ENCODE measurements at regions not wholly inside any gene's neighbourhood (a gene's known extent, or its start where the extent isn't known, plus 50 kb on each side); places are given as distances from the start of the nearest gene placed in this dataset.

DNA sequence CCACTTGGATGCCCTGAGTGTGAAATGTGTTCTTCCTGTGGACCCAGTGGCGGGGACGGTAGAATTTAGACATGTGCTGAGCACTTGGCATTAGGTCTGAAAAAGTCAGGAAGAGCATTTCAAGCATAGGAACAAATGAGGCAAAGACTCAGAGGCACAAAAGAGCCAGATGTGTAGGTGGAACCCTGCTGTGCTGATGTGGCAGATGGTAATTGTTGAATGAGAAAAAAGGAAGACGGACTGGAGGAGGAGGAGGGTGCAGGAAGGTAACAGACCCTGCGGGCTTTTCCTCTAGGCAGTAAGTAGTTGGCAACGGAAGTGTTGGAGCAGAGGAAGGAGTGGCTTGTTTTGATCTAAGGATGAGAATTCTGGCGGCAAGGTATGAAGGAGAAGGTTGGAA, 985.8 kb downstream of the TBC1D22A start:
- no peaks in the 10 kb centered on the region for H3K36me3 ChIP-seq (ENCODE audit: low read length)
- no peak overlapping the region for H3K9ac ChIP-seq (ENCODE audit: low read length)
- H4K20me1 ChIP-seq (ENCODE audit: low read depth, low read length), result no peaks in the 10 kb centered on the region
- no peaks in the 10 kb centered on the region for H3K27me3 ChIP-seq (ENCODE audit: low read length)
- H3K4me2 ChIP-seq (ENCODE audit: low read depth, low read length, poor library complexity, severe bottlenecking), result no peak overlapping the region
- no peak for TF ChIP-seq EZH2phosphoT487 (conservative IDR thresholded peaks at IDR 0.05; ENCODE audit: low read length)
- TF ChIP-seq, protein P1, sequence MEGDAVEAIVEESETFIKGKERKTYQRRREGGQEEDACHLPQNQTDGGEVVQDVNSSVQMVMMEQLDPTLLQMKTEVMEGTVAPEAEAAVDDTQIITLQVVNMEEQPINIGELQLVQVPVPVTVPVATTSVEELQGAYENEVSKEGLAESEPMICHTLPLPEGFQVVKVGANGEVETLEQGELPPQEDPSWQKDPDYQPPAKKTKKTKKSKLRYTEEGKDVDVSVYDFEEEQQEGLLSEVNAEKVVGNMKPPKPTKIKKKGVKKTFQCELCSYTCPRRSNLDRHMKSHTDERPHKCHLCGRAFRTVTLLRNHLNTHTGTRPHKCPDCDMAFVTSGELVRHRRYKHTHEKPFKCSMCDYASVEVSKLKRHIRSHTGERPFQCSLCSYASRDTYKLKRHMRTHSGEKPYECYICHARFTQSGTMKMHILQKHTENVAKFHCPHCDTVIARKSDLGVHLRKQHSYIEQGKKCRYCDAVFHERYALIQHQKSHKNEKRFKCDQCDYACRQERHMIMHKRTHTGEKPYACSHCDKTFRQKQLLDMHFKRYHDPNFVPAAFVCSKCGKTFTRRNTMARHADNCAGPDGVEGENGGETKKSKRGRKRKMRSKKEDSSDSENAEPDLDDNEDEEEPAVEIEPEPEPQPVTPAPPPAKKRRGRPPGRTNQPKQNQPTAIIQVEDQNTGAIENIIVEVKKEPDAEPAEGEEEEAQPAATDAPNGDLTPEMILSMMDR (IDR thresholded peaks at IDR 0.05; ENCODE audit: insufficient read depth, low read length, poor library complexity, severe bottlenecking), result no peak
- H3F3A ChIP-seq (ENCODE audit: insufficient read depth), result no peaks in the 10 kb centered on the region
- no peak overlapping the region for H3K27ac ChIP-seq (ENCODE audit: low read depth, low read length)
- no peaks in the 10 kb centered on the region for H3K9me2 ChIP-seq (replicated peaks; ENCODE audit: insufficient read depth, low read length)
- H3K4me3 ChIP-seq (ENCODE audit: insufficient read depth, low read length, poor library complexity, severe bottlenecking), result no peak overlapping the region
- no peak overlapping the region for H2AFZ ChIP-seq (ENCODE audit: low read depth, low read length, severe bottlenecking)
- no peaks in the 10 kb centered on the region for H3K9me3 ChIP-seq (ENCODE audit: insufficient read depth, low read length)
- H3K79me2 ChIP-seq (ENCODE audit: insufficient read depth, low read length), result no peaks in the 10 kb centered on the region

DNA sequence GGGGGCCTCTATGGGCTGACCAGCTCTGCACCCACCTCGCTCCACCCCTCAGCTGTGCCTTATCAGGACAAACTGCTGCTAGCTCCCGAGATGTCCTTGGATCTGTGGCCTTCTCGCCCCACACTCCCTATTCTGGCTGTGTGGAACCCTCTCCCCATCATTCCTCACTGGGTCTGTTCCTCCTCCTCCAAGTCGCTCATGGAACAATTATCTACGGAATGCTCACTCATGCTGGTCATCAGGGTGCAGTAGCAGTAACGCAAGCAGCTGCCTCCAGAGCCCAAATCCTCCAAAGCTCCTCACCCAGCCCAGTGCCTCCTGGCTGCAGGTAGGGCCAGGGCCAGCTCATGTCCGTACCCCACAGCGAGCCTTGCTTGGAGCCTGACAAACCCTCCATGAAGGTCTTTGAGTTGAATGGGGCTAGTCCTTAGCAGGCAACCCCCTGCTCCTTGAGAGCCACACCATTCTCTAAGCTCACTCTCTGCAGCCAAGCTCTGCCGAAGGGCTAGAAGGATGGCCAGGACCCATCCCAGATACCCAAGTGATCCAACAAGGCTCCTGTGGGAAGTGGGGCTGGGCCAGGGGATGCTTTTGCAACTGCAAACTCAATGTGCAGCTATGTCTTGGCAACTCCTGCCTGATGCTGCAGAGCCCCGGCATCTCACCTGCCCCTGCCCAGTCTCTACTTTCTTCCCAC, 977.8 kb downstream of the TBC1D22A start:
- no peaks in the 10 kb centered on the region for H3K27me3 ChIP-seq (ENCODE audit: low read length)
- H3F3A ChIP-seq (ENCODE audit: insufficient read depth), result no peaks in the 10 kb centered on the region
- no peaks in the 10 kb centered on the region for H3K9me3 ChIP-seq (ENCODE audit: insufficient read depth, low read length)
- H3K9me2 ChIP-seq (replicated peaks; ENCODE audit: insufficient read depth, low read length), result no peaks in the 10 kb centered on the region
- no peaks in the 10 kb centered on the region for H4K20me1 ChIP-seq (ENCODE audit: low read depth, low read length)
- H3K4me3 ChIP-seq (ENCODE audit: insufficient read depth, low read length, poor library complexity, severe bottlenecking), result no peak overlapping the region
- H3K27ac ChIP-seq (ENCODE audit: low read depth, low read length), result no peak overlapping the region
- TF ChIP-seq EZH2phosphoT487 (conservative IDR thresholded peaks at IDR 0.05; ENCODE audit: low read length), result no peak
- TF ChIP-seq, protein P1 (IDR thresholded peaks at IDR 0.05; ENCODE audit: insufficient read depth, low read length, poor library complexity, severe bottlenecking), result no peak
- no peak overlapping the region for H2AFZ ChIP-seq (ENCODE audit: low read depth, low read length, severe bottlenecking)
- H3K79me2 ChIP-seq (ENCODE audit: insufficient read depth, low read length), result no peaks in the 10 kb centered on the region
- H3K36me3 ChIP-seq (ENCODE audit: low read length), result no peaks in the 10 kb centered on the region
- H3K9ac ChIP-seq (ENCODE audit: low read length), result no peak overlapping the region
- no peak overlapping the region for H3K4me2 ChIP-seq (ENCODE audit: low read depth, low read length, poor library complexity, severe bottlenecking)

DNA sequence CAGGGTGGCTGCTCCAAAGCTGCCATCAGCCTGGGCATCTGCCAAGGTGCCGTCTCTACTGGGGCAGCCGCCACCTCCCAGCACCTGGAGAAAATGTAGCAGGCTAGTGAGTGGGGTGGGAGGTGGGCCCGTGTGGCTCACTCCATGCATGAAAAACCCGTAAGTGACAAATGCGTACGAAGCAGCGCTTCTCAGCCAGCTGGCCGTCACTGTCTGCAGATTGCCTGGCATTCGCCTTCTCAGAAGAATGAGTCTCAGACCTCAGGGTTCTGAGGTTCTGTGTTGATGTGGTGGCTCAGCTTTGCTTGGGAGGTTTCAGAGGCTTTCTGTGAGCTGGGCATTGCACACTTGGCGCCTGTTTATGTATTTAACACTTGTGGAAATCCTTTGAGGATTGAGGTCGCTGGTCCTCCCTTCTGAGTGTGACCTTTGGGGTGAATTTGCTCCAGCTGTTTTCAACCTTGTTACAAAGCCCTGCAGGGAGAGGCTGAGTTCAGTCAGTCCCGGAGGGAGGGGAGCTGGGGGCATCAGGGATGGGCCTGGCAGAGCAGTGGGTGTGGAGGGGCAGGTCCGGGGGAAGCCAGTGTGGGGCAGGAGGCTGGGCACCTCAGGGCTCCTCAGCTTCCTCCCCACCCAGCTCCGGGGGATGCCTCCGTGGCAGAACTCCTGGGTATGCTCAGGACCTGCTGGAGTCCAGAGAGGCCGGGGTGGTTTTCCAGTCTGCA, 977.0 kb downstream of the TBC1D22A start:
- no peak overlapping the region for H3K4me3 ChIP-seq (ENCODE audit: insufficient read depth, low read length, poor library complexity, severe bottlenecking)
- H3K36me3 ChIP-seq (ENCODE audit: low read length), result no peaks in the 10 kb centered on the region
- H3K9me2 ChIP-seq (replicated peaks; ENCODE audit: insufficient read depth, low read length), result no peaks in the 10 kb centered on the region
- no peak for TF ChIP-seq EZH2phosphoT487 (conservative IDR thresholded peaks at IDR 0.05; ENCODE audit: low read length)
- TF ChIP-seq, protein P1 (IDR thresholded peaks at IDR 0.05; ENCODE audit: insufficient read depth, low read length, poor library complexity, severe bottlenecking), result no peak
- H3K9ac ChIP-seq (ENCODE audit: low read length), result no peak overlapping the region
- H4K20me1 ChIP-seq (ENCODE audit: low read depth, low read length), result no peaks in the 10 kb centered on the region
- H3K27me3 ChIP-seq (ENCODE audit: low read length), result no peaks in the 10 kb centered on the region
- no peaks in the 10 kb centered on the region for H3F3A ChIP-seq (ENCODE audit: insufficient read depth)
- H3K79me2 ChIP-seq (ENCODE audit: insufficient read depth, low read length), result no peaks in the 10 kb centered on the region
- no peaks in the 10 kb centered on the region for H3K9me3 ChIP-seq (ENCODE audit: insufficient read depth, low read length)
- no peak overlapping the region for H3K4me2 ChIP-seq (ENCODE audit: low read depth, low read length, poor library complexity, severe bottlenecking)
- no peak overlapping the region for H2AFZ ChIP-seq (ENCODE audit: low read depth, low read length, severe bottlenecking)
- H3K27ac ChIP-seq (ENCODE audit: low read depth, low read length), result no peak overlapping the region
